HEK293 (cell line): ENCODE measurements at regions not wholly inside any gene's neighbourhood (a gene's known extent, or its start where the extent isn't known, plus 50 kb on each side); places are given as distances from the start of the nearest gene placed in this dataset.

Source experiments
- CTCF ChIA-PET: fragments of 350-600 bp; formaldehyde crosslinking; extraction: SDS; loops from one replicate; lab custom pipeline; 2021; ENCODE audit warnings: antibody characterized with exemption; lab: Yijun Ruan, JAX
- POLR2A ChIA-PET: fragments of 300-600 bp; formaldehyde crosslinking; extraction: SDS; loops from one replicate; lab custom pipeline; 2020; ENCODE audit warnings: antibody characterized with exemption, inconsistent platforms; lab: Yijun Ruan, JAX
- H3K27ac ChIP-seq: fragments of 200-500 bp; sonication (Bioruptor generic); 2 replicates; pipeline ENCODE4 v1.5.1; 2014; ENCODE audit warnings: low read depth, low read length, control low read depth, inconsistent platforms; ENCODE audit errors: extremely low read depth
- H3K36me3 ChIP-seq, 2 experiments: fragments of 200-500 bp in 1 of 2; sonication (Bioruptor generic) in 1 of 2; 1 replicate in 1 of 2; 2 replicates in 1 of 2; pipeline ENCODE4 v1.5.1; 2014 to 2017; ENCODE audit warnings: inconsistent platforms in 2 of 2, low read length in 2 of 2; ENCODE audit not compliant: control insufficient read depth in 2 of 2, insufficient read depth in 1 of 2
- H3K4me1 ChIP-seq: fragments of 200-500 bp; sonication (Bioruptor generic); 2 replicates; pipeline ENCODE4 v1.5.1; 2014; ENCODE audit warnings: mild to moderate bottlenecking, low read length, inconsistent platforms; ENCODE audit not compliant: control insufficient read depth, insufficient read depth
- H3K4me3 ChIP-seq: 2 replicates; pipeline ENCODE4 v1.5.1; 2011; ENCODE audit warnings: low read depth, mild to moderate bottlenecking, control low read depth, low read length, moderate library complexity
- H3K9me3 ChIP-seq: fragments of 200-500 bp; sonication (Bioruptor generic); 2 replicates; pipeline ENCODE4 v1.5.1; 2014; ENCODE audit warnings: low read depth, low read length, inconsistent platforms; ENCODE audit not compliant: control insufficient read depth, insufficient read depth
- FEZF1 ChIP-seq: fragments of 450-650 bp; formaldehyde crosslinking; IDR thresholded peaks from 2 replicates; pipeline ENCODE4 v1.5.1; 2016; ENCODE audit warnings: missing biosample characterization, missing genetic modification characterization
- GLIS2 ChIP-seq: fragments of 450-650 bp; formaldehyde crosslinking; IDR thresholded peaks from 2 replicates; pipeline ENCODE4 v1.5.1; 2016; ENCODE audit warnings: missing biosample characterization, missing genetic modification characterization
- KLF8 ChIP-seq: fragments of 450-650 bp; formaldehyde crosslinking; IDR thresholded peaks from 2 replicates; pipeline ENCODE4 v1.5.1; 2016; ENCODE audit warnings: missing biosample characterization, missing genetic modification characterization
- KLF9 ChIP-seq: fragments of 450-650 bp; formaldehyde crosslinking; IDR thresholded peaks from 2 replicates; pipeline ENCODE4 v1.5.1; 2016; ENCODE audit warnings: missing biosample characterization, missing genetic modification characterization, low read depth
- ZEB2 ChIP-seq: fragments of 450-650 bp; formaldehyde crosslinking; IDR thresholded peaks from 2 replicates; pipeline ENCODE4 v1.5.1; 2016; ENCODE audit warnings: missing biosample characterization, missing genetic modification characterization
- ZFP37 ChIP-seq: fragments of 450-650 bp; formaldehyde crosslinking; IDR thresholded peaks from 2 replicates; pipeline ENCODE4 v1.5.1; 2016; ENCODE audit warnings: missing biosample characterization, missing genetic modification characterization
- ZNF121 ChIP-seq: fragments of 450-650 bp; formaldehyde crosslinking; IDR thresholded peaks from 2 replicates; pipeline ENCODE4 v1.5.1; 2016; ENCODE audit warnings: missing biosample characterization, missing genetic modification characterization
- ZNF202 ChIP-seq: fragments of 450-650 bp; formaldehyde crosslinking; IDR thresholded peaks from 2 replicates; pipeline ENCODE4 v1.5.1; 2016; ENCODE audit warnings: missing biosample characterization, missing genetic modification characterization, borderline replicate concordance
- ZNF239 ChIP-seq: fragments of 450-650 bp; formaldehyde crosslinking; IDR thresholded peaks from 2 replicates; pipeline ENCODE4 v1.5.1; 2016; ENCODE audit warnings: missing biosample characterization, missing genetic modification characterization
- ZNF350 ChIP-seq: fragments of 450-650 bp; formaldehyde crosslinking; IDR thresholded peaks from 2 replicates; pipeline ENCODE4 v1.5.0; 2017; ENCODE audit warnings: missing biosample characterization, mild to moderate bottlenecking, missing genetic modification characterization
- ZNF366 ChIP-seq: fragments of 450-650 bp; formaldehyde crosslinking; conservative IDR thresholded peaks from 2 replicates; pipeline ENCODE4 v1.5.1; 2016; ENCODE audit warnings: missing biosample characterization, missing genetic modification characterization
- ZNF404 ChIP-seq: fragments of 450-650 bp; formaldehyde crosslinking; IDR thresholded peaks from 2 replicates; pipeline ENCODE4 v1.5.1; 2017; ENCODE audit warnings: missing biosample characterization, missing genetic modification characterization
- ZNF629 ChIP-seq: fragments of 450-650 bp; formaldehyde crosslinking; IDR thresholded peaks from 2 replicates; pipeline ENCODE4 v1.5.1; 2017; ENCODE audit warnings: missing biosample characterization, missing genetic modification characterization
- ZNF707 ChIP-seq: fragments of 450-650 bp; formaldehyde crosslinking; IDR thresholded peaks from 2 replicates; pipeline ENCODE4 v1.5.1; 2016; ENCODE audit warnings: missing biosample characterization, missing genetic modification characterization
- TF ChIP-seq, protein P1 (sequence below): fragments of 450-650 bp; formaldehyde crosslinking; IDR thresholded peaks from 2 replicates; pipeline ENCODE4 v1.5.1; 2016; ENCODE audit warnings: missing biosample characterization, missing genetic modification characterization
- TF ChIP-seq, protein P2 (sequence below): fragments of 450-650 bp; formaldehyde crosslinking; IDR thresholded peaks from 2 replicates; pipeline ENCODE4 v1.5.1; 2016; ENCODE audit warnings: missing biosample characterization, missing genetic modification characterization
- TF ChIP-seq, protein P3 (sequence below): fragments of 450-650 bp; formaldehyde crosslinking; IDR thresholded peaks from 2 replicates; pipeline ENCODE4 v1.5.1; 2016; ENCODE audit warnings: missing biosample characterization, missing genetic modification characterization
- TF ChIP-seq, protein P4 (sequence below): fragments of 450-650 bp; IDR thresholded peaks from 2 replicates; pipeline ENCODE4 v1.5.1; 2018; ENCODE audit warnings: missing biosample characterization, mild to moderate bottlenecking, missing genetic modification characterization
- TF ChIP-seq, protein P5 (sequence below): fragments of 450-650 bp; formaldehyde crosslinking; IDR thresholded peaks from 2 replicates; pipeline ENCODE4 v1.5.1; 2016; ENCODE audit warnings: missing biosample characterization, missing genetic modification characterization, borderline replicate concordance
- TF ChIP-seq, protein P6 (sequence below): fragments of 450-650 bp; formaldehyde crosslinking; IDR thresholded peaks from 2 replicates; pipeline ENCODE4 v1.5.1; 2016; ENCODE audit warnings: missing biosample characterization, missing genetic modification characterization

DNA sequence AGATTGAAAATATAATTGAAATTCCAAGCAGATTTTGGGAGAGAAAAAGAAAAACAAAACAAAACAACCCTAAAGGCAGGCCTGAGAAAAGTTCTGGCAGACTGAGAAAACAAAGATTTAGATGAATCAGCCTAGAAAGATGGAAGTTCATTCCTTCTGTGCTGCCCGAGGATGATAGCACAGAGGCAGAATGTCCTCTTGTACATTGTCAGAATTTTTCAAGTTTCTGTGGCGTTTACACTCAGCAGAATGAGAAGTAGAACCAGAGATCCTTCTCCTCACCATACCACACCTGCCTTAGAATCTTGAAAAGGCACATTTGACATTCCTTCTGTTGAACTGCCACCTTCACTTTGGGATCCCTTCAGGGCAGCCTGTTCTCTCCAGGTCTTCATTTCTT is 62.5 kb upstream of the IZUMO1R start:
- no peaks in the 10 kb centered on the region; the same call in 1 of the 2 replicates for H3K9me3 ChIP-seq
- CTCF ChIA-PET: no interaction called here
- no peaks in the 10 kb centered on the region for H3K36me3 ChIP-seq
- POLR2A ChIA-PET: no interaction called here
- no peak overlapping the region for H3K4me3 ChIP-seq
- no peak overlapping the region for H3K27ac ChIP-seq
- TF ChIP-seq, protein P1, sequence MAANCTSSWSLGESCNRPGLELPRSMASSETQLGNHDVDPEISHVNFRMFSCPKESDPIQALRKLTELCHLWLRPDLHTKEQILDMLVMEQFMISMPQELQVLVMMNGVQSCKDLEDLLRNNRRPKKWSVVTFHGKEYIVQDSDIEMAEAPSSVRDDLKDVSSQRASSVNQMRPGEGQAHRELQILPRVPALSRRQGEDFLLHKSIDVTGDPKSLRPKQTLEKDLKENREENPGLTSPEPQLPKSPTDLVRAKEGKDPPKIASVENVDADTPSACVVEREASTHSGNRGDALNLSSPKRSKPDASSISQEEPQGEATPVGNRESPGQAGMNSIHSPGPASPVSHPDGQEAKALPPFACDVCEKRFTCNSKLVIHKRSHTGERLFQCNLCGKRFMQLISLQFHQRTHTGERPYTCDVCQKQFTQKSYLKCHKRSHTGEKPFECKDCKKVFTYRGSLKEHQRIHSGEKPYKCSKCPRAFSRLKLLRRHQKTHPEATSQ (tag by site-specific recombination): no peak
- no peak for TF ChIP-seq GLIS2 (tag by site-specific recombination)
- TF ChIP-seq, protein P2, sequence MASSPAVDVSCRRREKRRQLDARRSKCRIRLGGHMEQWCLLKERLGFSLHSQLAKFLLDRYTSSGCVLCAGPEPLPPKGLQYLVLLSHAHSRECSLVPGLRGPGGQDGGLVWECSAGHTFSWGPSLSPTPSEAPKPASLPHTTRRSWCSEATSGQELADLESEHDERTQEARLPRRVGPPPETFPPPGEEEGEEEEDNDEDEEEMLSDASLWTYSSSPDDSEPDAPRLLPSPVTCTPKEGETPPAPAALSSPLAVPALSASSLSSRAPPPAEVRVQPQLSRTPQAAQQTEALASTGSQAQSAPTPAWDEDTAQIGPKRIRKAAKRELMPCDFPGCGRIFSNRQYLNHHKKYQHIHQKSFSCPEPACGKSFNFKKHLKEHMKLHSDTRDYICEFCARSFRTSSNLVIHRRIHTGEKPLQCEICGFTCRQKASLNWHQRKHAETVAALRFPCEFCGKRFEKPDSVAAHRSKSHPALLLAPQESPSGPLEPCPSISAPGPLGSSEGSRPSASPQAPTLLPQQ (tag by site-specific recombination): no peak
- no peak for TF ChIP-seq KLF8 (tag by site-specific recombination)
- TF ChIP-seq KLF9 (tag by site-specific recombination): no peak
- TF ChIP-seq ZEB2 (tag by site-specific recombination): no peak
- TF ChIP-seq ZNF121 (tag by site-specific recombination): no peak
- TF ChIP-seq FEZF1 (tag by site-specific recombination): no peak
- no peak for TF ChIP-seq ZFP37 (tag by site-specific recombination)
- TF ChIP-seq, protein P3, sequence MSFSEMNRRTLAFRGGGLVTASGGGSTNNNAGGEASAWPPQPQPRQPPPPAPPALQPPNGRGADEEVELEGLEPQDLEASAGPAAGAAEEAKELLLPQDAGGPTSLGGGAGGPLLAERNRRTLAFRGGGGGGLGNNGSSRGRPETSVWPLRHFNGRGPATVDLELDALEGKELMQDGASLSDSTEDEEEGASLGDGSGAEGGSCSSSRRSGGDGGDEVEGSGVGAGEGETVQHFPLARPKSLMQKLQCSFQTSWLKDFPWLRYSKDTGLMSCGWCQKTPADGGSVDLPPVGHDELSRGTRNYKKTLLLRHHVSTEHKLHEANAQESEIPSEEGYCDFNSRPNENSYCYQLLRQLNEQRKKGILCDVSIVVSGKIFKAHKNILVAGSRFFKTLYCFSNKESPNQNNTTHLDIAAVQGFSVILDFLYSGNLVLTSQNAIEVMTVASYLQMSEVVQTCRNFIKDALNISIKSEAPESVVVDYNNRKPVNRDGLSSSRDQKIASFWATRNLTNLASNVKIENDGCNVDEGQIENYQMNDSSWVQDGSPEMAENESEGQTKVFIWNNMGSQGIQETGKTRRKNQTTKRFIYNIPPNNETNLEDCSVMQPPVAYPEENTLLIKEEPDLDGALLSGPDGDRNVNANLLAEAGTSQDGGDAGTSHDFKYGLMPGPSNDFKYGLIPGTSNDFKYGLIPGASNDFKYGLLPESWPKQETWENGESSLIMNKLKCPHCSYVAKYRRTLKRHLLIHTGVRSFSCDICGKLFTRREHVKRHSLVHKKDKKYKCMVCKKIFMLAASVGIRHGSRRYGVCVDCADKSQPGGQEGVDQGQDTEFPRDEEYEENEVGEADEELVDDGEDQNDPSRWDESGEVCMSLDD: no peak
- TF ChIP-seq, protein P4, sequence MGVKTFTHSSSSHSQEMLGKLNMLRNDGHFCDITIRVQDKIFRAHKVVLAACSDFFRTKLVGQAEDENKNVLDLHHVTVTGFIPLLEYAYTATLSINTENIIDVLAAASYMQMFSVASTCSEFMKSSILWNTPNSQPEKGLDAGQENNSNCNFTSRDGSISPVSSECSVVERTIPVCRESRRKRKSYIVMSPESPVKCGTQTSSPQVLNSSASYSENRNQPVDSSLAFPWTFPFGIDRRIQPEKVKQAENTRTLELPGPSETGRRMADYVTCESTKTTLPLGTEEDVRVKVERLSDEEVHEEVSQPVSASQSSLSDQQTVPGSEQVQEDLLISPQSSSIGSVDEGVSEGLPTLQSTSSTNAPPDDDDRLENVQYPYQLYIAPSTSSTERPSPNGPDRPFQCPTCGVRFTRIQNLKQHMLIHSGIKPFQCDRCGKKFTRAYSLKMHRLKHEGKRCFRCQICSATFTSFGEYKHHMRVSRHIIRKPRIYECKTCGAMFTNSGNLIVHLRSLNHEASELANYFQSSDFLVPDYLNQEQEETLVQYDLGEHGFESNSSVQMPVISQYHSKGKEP (tag by site-specific recombination): no peak
- TF ChIP-seq, protein P5, sequence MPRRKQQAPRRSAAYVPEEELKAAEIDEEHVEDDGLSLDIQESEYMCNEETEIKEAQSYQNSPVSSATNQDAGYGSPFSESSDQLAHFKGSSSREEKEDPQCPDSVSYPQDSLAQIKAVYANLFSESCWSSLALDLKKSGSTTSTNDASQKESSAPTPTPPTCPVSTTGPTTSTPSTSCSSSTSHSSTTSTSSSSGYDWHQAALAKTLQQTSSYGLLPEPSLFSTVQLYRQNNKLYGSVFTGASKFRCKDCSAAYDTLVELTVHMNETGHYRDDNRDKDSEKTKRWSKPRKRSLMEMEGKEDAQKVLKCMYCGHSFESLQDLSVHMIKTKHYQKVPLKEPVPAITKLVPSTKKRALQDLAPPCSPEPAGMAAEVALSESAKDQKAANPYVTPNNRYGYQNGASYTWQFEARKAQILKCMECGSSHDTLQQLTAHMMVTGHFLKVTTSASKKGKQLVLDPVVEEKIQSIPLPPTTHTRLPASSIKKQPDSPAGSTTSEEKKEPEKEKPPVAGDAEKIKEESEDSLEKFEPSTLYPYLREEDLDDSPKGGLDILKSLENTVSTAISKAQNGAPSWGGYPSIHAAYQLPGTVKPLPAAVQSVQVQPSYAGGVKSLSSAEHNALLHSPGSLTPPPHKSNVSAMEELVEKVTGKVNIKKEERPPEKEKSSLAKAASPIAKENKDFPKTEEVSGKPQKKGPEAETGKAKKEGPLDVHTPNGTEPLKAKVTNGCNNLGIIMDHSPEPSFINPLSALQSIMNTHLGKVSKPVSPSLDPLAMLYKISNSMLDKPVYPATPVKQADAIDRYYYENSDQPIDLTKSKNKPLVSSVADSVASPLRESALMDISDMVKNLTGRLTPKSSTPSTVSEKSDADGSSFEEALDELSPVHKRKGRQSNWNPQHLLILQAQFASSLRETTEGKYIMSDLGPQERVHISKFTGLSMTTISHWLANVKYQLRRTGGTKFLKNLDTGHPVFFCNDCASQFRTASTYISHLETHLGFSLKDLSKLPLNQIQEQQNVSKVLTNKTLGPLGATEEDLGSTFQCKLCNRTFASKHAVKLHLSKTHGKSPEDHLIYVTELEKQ (tag by site-specific recombination): no peak
- TF ChIP-seq ZNF202 (tag by site-specific recombination): no peak
- TF ChIP-seq ZNF350 (tag by site-specific recombination): no peak
- TF ChIP-seq, protein P6, sequence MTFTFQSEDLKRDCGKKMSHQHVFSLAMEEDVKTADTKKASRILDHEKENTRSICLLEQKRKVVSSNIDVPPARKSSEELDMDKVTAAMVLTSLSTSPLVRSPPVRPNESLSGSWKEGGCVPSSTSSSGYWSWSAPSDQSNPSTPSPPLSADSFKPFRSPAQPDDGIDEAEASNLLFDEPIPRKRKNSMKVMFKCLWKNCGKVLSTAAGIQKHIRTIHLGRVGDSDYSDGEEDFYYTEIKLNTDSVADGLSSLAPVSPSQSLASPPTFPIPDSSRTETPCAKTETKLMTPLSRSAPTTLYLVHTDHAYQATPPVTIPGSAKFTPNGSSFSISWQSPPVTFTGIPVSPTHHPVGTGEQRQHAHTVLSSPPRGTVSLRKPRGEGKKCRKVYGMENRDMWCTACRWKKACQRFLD (tag by site-specific recombination): no peak
- TF ChIP-seq ZNF239 (tag by site-specific recombination): no peak
- TF ChIP-seq ZNF707: no peak
- no peak for TF ChIP-seq ZNF629 (tag by site-specific recombination)
- TF ChIP-seq ZNF366 (tag by site-specific recombination): no peak
- TF ChIP-seq ZNF404 (tag by site-specific recombination): no peak
- H3K4me1 ChIP-seq: no peaks in the 10 kb centered on the region
